K562 (cell line): ENCODE measurements at regions not wholly inside any gene's neighbourhood (a gene's known extent, or its start where the extent isn't known, plus 50 kb on each side); places are given as distances from the start of the nearest gene placed in this dataset.

ENCODE experiments used
- DMBX1 ChIP-seq: fragments of 250-450 bp; sonication (Bioruptor Pico); IDR thresholded peaks from 2 replicates; pipeline ENCODE4 v1.8.0; 2022; ENCODE audit warnings: inconsistent platforms, mild to moderate bottlenecking, moderate library complexity, borderline replicate concordance
- LEF1 ChIP-seq: fragments of 450-650 bp; IDR thresholded peaks from 2 replicates; pipeline ENCODE4 v1.6.1; 2016; ENCODE audit warnings: mild to moderate bottlenecking
- MGA ChIP-seq: fragments of 450-650 bp; IDR thresholded peaks from 2 replicates; pipeline ENCODE4 v1.6.1; 2016; ENCODE audit warnings: mild to moderate bottlenecking, moderate library complexity
- RNF2 ChIP-seq: sonication (generic); IDR thresholded peaks from 2 replicates; pipeline ENCODE4 v1.6.1; 2016
- THRAP3 ChIP-seq: fragments of 450-650 bp; IDR thresholded peaks from 2 replicates; pipeline ENCODE4 v1.6.1; 2016; ENCODE audit warnings: mild to moderate bottlenecking, inconsistent platforms, borderline replicate concordance
- ZNF146 ChIP-seq: IDR thresholded peaks from one replicate; pipeline ENCODE4 v1.6.1; 2018; ENCODE audit warnings: missing compliant biosample characterization; ENCODE audit not compliant: unreplicated experiment
- ZNF830 ChIP-seq: fragments of 250-450 bp; sonication (Bioruptor Pico); IDR thresholded peaks from 2 replicates; pipeline ENCODE4 v1.5.0; 2021; ENCODE audit warnings: mild to moderate bottlenecking

- TF ChIP-seq RNF2: no peak
- TF ChIP-seq DMBX1 (CRISPR knock-in tag): no peak
- no peak for TF ChIP-seq LEF1
- no peak for TF ChIP-seq ZNF146
- no peak for TF ChIP-seq THRAP3
- TF ChIP-seq ZNF830 (CRISPR knock-in tag): no peak
- TF ChIP-seq MGA: no peak
These were observed 360.6 kb downstream of the NR2F1-AS1 start (continued) for GRCh38 chr5:93220431-93220830.
